Stimulated activated CD8-positive, alpha-beta memory T cell treated with anti-CD3 and anti-CD28 coated beads, Interleukin-4, amount 100 ng/mL, for 4 hours (primary cell): ENCODE measurements at regions not wholly inside any gene's neighbourhood (a gene's known extent, or its start where the extent isn't known, plus 50 kb on each side); places are given as distances from the start of the nearest gene placed in this dataset.

Experiments
- DNase-seq, 2 donors: peaks; one replicate each; pipeline ENCODE4 v3.0.0-alpha.2; 2020; ENCODE audit warnings: low read depth in 2 of 2, low spot score in 1 of 2

GRCh38 chr2:240296104-240296406 is 139.4 kb upstream of the GPC1 start:
- DNase-seq, result no peak

- no peak for DNase-seq
These were observed 138.8 kb upstream of the GPC1 start for GRCh38 chr2:240296476-240297255.

GRCh38 chr2:240297256-240298116 is 138.0 kb upstream of the GPC1 start:
- no peak for DNase-seq

GRCh38 chr2:240298117-240298790 is 137.2 kb upstream of the GPC1 start:
- DNase-seq, result no peak

GRCh38 chr2:240298803-240299709 is 136.4 kb upstream of the GPC1 start:
- no peak for DNase-seq

DNA sequence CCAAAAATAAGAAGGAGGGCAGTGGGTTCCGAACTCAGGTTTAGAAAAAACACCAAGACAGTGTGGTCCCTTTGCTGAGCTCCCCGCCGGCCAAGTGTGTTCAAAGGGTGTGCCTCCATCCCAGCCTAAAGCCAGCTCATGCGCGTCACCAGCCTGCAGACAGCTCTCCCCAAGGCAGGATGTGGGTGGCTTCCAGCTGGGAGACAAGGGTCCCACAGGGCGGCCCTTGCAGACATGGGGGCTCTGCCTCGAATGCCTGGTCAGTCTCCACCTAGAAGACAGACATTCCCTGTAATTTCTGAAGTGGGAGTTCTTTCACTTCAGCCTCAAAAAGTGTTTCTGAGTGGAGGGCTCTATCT is 135.8 kb upstream of the GPC1 start:
- DNase-seq, result no peak

- no peak for DNase-seq
These were observed 135.1 kb upstream of the GPC1 start for GRCh38 chr2:240300261-240300821.

GRCh38 chr2:240300840-240301239 is 134.6 kb upstream of the GPC1 start:
- DNase-seq, result no peak

DNA sequence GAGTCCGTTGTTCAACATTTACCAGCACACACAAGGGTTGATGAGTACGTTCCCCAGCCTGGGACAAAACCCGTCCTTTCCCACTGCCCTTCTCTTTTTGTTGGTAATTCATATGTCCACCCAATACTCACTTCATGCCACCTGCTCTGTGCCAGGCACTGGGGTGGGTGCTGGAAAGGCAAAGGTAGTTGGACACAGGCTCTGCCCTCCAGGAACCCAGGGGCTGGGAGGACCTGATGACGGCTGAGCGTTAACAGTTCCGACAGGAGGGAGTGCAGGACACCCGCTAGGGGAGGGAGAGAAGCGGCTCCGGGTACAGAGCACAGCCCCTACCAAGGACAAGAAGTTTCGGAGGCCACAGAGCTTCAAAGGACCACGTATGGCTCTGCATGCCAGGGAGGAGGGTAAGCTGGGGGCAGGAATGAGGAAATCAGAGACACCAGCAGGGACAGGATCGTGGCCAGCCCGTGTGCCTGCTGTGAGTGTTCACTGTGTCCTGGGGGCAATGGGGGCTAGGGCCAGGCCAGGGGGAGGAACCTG is 134.1 kb upstream of the GPC1 start:
- DNase-seq, result no peak

DNA sequence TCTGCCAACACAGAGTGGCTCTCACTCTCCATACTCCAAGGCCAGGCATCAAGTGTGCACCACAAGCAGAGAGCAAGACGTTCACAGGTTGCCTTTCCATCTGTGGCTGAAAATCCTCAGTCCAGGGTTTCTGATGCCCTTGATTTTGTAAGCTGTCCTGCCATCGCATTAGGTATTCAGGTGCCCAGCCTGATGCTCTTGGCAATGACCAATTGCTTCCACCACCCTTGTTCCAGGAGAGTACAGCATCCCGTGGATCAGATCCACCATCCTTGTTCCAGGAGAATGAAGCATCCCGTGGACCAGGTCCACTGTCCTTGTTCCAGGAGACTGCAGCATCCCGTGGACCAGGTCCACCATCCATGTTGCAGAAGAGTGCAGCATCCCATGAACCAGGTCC is 133.4 kb upstream of the GPC1 start:
- no peak for DNase-seq

DNA sequence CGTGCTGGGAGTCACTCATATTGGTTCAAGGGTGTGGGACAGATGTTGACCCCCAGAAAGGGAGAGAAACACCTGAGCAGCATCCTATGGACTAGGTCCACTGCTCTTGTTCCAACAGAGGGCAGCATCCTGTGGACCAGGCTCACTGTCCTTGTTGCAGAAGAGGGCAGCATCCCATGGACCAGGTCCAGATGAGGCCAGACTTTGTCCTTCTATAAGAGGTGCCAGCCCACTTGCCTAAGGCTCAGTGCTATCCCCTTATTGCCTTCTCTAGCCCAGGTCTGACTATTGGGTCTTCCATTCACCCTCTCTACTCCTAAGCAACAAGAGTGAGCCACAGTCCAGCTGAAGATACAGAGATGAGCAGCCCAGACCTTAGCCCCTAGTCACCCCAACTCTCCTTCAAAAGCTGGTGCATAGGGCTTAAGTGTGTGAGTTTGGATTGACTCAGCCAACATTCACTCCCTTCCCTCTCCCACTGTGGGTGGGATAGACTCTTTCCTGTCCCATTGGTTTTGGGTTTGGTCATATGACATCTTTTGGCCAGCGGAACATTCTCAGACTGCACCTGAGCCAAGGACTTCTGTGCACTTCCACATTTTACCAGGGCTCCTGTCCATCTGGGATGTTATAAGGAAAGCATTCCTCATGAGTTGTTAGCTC is 132.4 kb upstream of the GPC1 start:
- no peak for DNase-seq

- no peak for DNase-seq
These were observed 131.3 kb upstream of the GPC1 start for GRCh38 chr2:240303896-240304745.

- DNase-seq, result no peak
These were observed 130.7 kb upstream of the GPC1 start for GRCh38 chr2:240304746-240305161.

DNA sequence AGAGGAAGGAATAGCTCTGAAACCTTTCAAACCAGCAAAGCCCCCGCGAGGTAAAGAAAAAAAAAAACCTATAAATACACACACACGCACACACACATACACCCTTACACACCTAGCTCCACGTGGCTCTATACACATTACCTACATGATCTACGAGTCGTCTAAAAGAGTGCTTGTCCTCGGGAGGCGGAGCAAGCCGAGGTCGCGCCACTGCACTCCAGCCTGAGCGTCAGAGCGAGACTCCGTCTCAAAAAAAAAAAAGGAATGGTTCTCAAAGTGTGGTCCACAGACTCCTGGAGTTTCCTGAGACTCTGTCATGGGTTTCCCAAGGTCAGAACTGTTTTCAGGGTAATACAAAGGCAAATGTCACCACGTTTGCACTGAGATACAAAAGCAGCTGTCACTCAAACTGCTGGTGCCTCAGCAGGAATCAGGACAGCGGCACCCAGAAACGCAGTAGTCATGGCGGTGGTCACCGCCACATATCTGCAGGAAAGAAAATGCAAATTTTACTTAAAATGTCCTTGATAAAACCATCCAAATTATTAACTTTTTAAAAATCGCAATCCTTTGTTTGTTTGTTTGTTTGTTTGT is 130.0 kb upstream of the GPC1 start:
- no peak for DNase-seq

DNA sequence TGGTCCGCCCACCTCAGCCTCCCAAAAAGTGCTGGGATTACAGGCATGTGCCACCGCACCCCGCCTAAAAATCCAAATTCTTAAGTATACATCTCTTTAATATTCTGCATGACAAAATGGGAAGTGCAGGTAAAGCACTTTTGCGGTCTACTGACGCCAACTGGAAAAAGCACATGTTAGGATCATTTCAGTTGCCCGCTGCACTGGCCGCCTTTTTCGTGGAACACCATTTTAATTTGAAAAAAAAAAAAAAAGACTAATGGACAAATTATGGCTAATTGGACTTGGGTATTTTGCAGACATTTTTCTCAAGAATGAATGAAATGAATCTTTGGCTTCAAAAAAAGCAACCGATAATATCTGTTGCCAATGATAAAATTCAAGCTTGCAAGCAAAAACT is 129.3 kb upstream of the GPC1 start:
- DNase-seq, result no peak

- no peak for DNase-seq
These were observed 127.3 kb upstream of the GPC1 start for GRCh38 chr2:240308111-240308651.

DNA sequence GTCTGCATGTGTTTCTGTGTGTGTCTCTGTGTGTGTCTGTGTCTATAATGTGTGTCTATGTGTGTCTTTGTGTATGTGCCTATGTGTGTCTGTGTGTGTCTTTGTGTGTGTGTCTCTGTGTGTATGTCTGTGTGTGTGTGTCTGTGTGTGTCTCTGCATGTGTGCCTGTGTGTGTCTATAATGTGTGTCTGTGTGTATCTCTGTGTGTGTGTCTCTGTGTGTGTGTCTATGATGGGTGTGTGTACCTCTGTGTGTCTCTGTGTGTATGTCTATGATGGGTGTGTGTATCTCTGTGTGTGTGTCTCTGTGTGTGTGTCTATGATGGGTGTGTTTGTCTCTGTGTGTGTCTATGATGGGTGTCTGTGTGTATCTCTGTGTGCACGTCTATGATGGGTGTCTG is 126.2 kb upstream of the GPC1 start:
- no peak for DNase-seq

- DNase-seq, result no peak
These were observed 125.3 kb upstream of the GPC1 start for GRCh38 chr2:240310201-240310600.
